Thymus (tissue), 11 donors: ENCODE measurements at regions not wholly inside any gene's neighbourhood (a gene's known extent, or its start where the extent isn't known, plus 50 kb on each side); places are given as distances from the start of the nearest gene placed in this dataset.
"Not testable (repeated sequence)": the region's sequence is repeated elsewhere in the genome, so short reads cannot be mapped to it uniquely, and the experiment has no call there.

Experiments used
- DNase-seq, 9 donors: peaks; one replicate each; pipeline ENCODE4 v3.0.0-alpha.2; 2013; ENCODE audit warnings: low spot score in 9 of 9, low read depth in 6 of 9, missing footprints in 1 of 9
- H3K27ac ChIP-seq, 2 donors: one replicate each; pipeline ENCODE4 v1.5.1; 2013; ENCODE audit warnings: control low read depth in 1 of 2, low read depth in 1 of 2, low read length in 1 of 2, mild to moderate bottlenecking in 1 of 2, moderate library complexity in 1 of 2
- H3K27me3 ChIP-seq, 2 donors: one replicate each; pipeline ENCODE4 v1.5.1; 2013; ENCODE audit warnings: low read length in 1 of 2; ENCODE audit not compliant: control insufficient read depth in 2 of 2, insufficient read depth in 1 of 2
- H3K36me3 ChIP-seq, 2 donors: one replicate each; pipeline ENCODE4 v1.5.1; 2013; ENCODE audit warnings: low read length in 1 of 2, mild to moderate bottlenecking in 1 of 2, moderate library complexity in 1 of 2; ENCODE audit not compliant: control insufficient read depth in 2 of 2, insufficient read depth in 2 of 2
- H3K4me1 ChIP-seq, 2 donors: one replicate each; pipeline ENCODE4 v1.5.1; 2013; ENCODE audit warnings: low read length in 2 of 2; ENCODE audit not compliant: control insufficient read depth in 2 of 2, insufficient read depth in 2 of 2
- H3K4me3 ChIP-seq, 2 donors: one replicate each; pipeline ENCODE4 v1.5.1; 2013; ENCODE audit warnings: low read length in 2 of 2, control low read depth in 1 of 2, mild to moderate bottlenecking in 1 of 2
- H3K9me3 ChIP-seq, 2 donors: one replicate each; pipeline ENCODE4 v1.5.1; 2013; ENCODE audit warnings: low read length in 1 of 2, mild to moderate bottlenecking in 1 of 2; ENCODE audit not compliant: control insufficient read depth in 2 of 2, insufficient read depth in 1 of 2
- WGBS: extraction: QIAGEN DNeasy Blood & Tissue Kit; methylation state at CpG from one replicate; pipeline ENCODE4 v1.1.7; 2013; 5-methylcytosine and 5-hydroxymethylcytosine counted together
- donor health status: healthy.

- Histone ChIP-seq H3K36me3 (no peaks in the 10 kb centered on the region), H3K27me3 (no peaks in the 10 kb centered on the region), H3K4me1 (no peaks in the 10 kb centered on the region), H3K27ac (no peak overlapping the region), H3K9me3 (peaks cover 2 to 41% of the 10 kb centered on the region in 2 donors), H3K4me3 (no peak overlapping the region)
- no peak for DNase-seq
- 86% methylated on average over 11 of the region's 11 CpGs for WGBS
Observed at GRCh38 chr14:105937253-105938054, 411.1 kb downstream of the TMEM121 start.

- no peaks in the 10 kb centered on the region for H3K27me3 ChIP-seq
Observed at GRCh38 chr14:105938055-105938863, 411.9 kb downstream of the TMEM121 start.

GRCh38 chr14:105938959-105939358 is 412.6 kb downstream of the TMEM121 start:
- no peak for DNase-seq
- peaks cover 2 to 41% of the 10 kb centered on the region in 2 donors for H3K9me3 ChIP-seq
- WGBS: 61% methylated on average over 1 of the region's 1 CpG
- no peaks in the 10 kb centered on the region for H3K27me3 ChIP-seq
- no peaks in the 10 kb centered on the region for H3K4me1 ChIP-seq
- no peaks in the 10 kb centered on the region for H3K36me3 ChIP-seq
- H3K27ac ChIP-seq: no peak overlapping the region
- no peak overlapping the region for H3K4me3 ChIP-seq

More at GRCh38 chr14:105938055-105938863, 411.9 kb downstream of the TMEM121 start:
- Histone ChIP-seq H3K27ac (no peak overlapping the region), H3K36me3 (no peaks in the 10 kb centered on the region), H3K4me3 (no peak overlapping the region), H3K4me1 (no peaks in the 10 kb centered on the region), H3K9me3 (peaks cover 2 to 41% of the 10 kb centered on the region in 2 donors)
- WGBS: 89% methylated on average over 17 of the region's 17 CpGs
- no peak for DNase-seq

DNA sequence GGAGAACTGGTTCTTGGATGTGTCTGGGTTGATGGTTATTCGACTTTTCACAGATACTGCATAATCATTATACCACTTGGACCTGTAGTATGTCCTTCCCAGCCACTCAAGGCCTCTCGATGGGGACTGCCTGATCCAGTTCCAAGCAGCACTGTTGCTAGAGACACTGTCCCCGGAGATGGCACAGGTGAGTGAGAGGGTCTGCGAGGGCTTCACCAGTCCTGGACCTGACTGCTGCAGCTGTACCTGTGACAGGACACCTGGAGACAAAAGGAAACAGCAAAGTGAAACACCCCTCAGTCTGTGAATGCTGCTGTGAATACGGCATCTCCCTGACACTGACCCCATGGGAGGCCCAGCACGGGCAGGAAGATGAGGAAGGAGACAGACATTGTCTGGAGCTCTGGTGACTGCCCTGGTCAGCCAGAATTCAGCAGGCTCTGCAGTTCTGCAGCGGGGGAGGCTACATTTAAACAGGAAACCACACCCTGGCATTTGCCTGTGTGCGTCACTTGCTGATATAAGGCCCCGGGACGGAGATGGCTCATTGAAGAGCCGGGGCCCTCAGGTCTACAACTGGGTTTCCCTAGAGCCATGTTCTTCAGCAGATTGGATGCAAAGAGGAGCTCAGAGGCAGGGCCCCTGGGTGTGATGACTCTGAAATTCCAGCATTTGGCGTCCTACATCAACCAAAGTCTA is 413.6 kb downstream of the TMEM121 start:
- Histone ChIP-seq H3K27me3 (no peaks in the 10 kb centered on the region), H3K4me1 (peaks cover 0 to 2% of the 10 kb centered on the region in 2 donors), H3K27ac (no peak overlapping the region), H3K9me3 (peaks cover 2 to 41% of the 10 kb centered on the region in 2 donors), H3K4me3 (no peak overlapping the region), H3K36me3 (no peaks in the 10 kb centered on the region)
- DNase-seq: no peak
- WGBS: 83% methylated on average over 12 of the region's 12 CpGs

GRCh38 chr14:105940534-105941225 is 414.3 kb downstream of the TMEM121 start:
- Histone ChIP-seq H3K4me3 (no peak overlapping the region), H3K36me3 (no peaks in the 10 kb centered on the region), H3K4me1 (peaks cover 0 to 7% of the 10 kb centered on the region in 2 donors), H3K9me3 (peaks cover 0 to 35% of the 10 kb centered on the region in 2 donors), H3K27ac (no peak overlapping the region), H3K27me3 (no peaks in the 10 kb centered on the region)
- 81% methylated on average over 9 of the region's 9 CpGs for WGBS
- DNase-seq: no peak

GRCh38 chr14:105941226-105942166 is 415.1 kb downstream of the TMEM121 start:
- H3K36me3 ChIP-seq: no peaks in the 10 kb centered on the region
- H3K4me1 ChIP-seq: peaks cover 0 to 11% of the 10 kb centered on the region in 2 donors
- no peaks in the 10 kb centered on the region for H3K27me3 ChIP-seq
- WGBS: 93% methylated on average over 24 of the region's 24 CpGs
- DNase-seq: no peak
- H3K4me3 ChIP-seq: no peak overlapping the region
- no peak overlapping the region for H3K27ac ChIP-seq
- H3K9me3 ChIP-seq: peaks cover 0 to 33% of the 10 kb centered on the region in 2 donors

- H3K27ac ChIP-seq, DNase-seq, H3K36me3 ChIP-seq, H3K4me3 ChIP-seq, H3K27me3 ChIP-seq: not testable (repeated sequence)
- Histone ChIP-seq H3K4me1 (peaks cover 0 to 11% of the 10 kb centered on the region in 2 donors), H3K9me3 (peaks cover 0 to 28% of the 10 kb centered on the region in 2 donors)
- WGBS: 96% methylated on average over 22 of the region's 22 CpGs
Observed at GRCh38 chr14:105942725-105943124, 416.3 kb downstream of the TMEM121 start.
